ENCODE measurements at regions not wholly inside any gene's neighbourhood (a gene's known extent, or its start where the extent isn't known, plus 50 kb on each side); places are given as distances from the start of the nearest gene placed in this dataset.

DNA sequence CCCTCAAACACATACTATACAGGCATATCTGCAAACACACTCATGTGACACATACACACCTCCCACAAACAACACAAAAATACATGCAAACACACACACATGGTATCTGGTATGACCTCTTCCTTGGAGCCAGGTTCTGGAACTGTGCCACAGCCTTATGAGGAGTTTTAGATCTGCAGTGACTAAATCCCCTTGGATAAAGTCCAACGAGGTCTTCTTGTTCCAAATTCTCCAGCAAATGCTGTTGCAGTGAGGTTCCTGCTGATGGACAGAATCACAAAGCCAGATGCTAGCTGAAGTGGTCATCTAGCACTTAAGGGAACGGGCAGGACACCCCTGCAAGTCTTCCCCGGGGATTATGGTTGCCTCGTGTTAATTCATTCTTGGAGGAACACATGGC, 54.5 kb upstream of the DAPL1 start:
- H3K4me3 ChIP-seq (ENCODE audit: low read length): no peak overlapping the region
- DNase-seq (ENCODE audit: low read depth): peak; percentile 63

DNA sequence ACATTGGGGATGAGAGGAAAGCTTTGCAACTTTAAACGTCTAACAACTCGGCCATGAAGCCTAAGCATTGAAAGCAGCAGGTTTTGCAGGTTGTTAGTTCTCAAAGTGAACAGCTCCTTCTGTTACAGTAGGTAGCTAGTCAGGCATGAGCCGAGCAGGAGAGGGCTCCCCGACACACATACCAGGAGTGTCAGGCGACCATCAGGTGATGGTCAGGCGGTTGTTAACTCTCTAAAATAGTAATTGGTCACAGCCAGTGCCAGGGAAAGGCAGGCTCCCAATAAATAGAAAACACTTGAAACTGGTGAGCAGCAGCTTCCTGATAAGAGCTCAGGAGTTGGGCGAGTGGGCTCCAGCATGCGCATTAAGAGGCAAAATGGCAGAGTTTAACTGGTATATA, 53.5 kb upstream of the DAPL1 start:
- DNase-seq (ENCODE audit: low read depth): no peak
- no peak overlapping the region for H3K4me3 ChIP-seq (ENCODE audit: low read length)
- TF ChIP-seq, protein P1, sequence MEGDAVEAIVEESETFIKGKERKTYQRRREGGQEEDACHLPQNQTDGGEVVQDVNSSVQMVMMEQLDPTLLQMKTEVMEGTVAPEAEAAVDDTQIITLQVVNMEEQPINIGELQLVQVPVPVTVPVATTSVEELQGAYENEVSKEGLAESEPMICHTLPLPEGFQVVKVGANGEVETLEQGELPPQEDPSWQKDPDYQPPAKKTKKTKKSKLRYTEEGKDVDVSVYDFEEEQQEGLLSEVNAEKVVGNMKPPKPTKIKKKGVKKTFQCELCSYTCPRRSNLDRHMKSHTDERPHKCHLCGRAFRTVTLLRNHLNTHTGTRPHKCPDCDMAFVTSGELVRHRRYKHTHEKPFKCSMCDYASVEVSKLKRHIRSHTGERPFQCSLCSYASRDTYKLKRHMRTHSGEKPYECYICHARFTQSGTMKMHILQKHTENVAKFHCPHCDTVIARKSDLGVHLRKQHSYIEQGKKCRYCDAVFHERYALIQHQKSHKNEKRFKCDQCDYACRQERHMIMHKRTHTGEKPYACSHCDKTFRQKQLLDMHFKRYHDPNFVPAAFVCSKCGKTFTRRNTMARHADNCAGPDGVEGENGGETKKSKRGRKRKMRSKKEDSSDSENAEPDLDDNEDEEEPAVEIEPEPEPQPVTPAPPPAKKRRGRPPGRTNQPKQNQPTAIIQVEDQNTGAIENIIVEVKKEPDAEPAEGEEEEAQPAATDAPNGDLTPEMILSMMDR (IDR thresholded peaks at IDR 0.05; ENCODE audit: insufficient read depth, low read depth, low read length, missing control alignments): no peak

More for the DNA sequence above, 54.5 kb upstream of the DAPL1 start:
- TF ChIP-seq, protein P1 (IDR thresholded peaks at IDR 0.05; ENCODE audit: insufficient read depth, low read depth, low read length, missing control alignments): no peak

DNA sequence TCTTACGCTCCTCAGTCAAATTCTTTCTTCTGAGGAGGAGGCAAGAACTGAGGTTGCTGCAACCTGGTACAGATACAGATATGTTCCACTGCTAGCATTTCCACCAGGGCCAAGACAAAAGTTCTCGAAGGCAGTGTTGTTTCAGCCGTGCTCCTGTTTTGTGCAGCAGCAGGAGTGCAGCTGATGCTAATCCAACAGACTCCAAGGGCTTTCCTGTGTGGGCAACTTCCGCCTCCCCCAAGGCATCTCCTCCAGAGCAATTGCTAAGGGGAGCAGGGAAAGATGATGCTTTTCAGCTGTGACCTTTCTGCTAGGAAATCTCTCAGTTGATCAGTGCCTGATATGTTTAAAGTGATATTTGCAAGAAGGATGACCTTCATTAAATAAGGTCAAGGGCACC, 52.6 kb upstream of the DAPL1 start:
- DNase-seq (ENCODE audit: low read depth): no peak
- H3K4me3 ChIP-seq (ENCODE audit: low read length): no peak overlapping the region
- TF ChIP-seq, protein P1 (IDR thresholded peaks at IDR 0.05; ENCODE audit: insufficient read depth, low read depth, low read length, missing control alignments): no peak

DNA sequence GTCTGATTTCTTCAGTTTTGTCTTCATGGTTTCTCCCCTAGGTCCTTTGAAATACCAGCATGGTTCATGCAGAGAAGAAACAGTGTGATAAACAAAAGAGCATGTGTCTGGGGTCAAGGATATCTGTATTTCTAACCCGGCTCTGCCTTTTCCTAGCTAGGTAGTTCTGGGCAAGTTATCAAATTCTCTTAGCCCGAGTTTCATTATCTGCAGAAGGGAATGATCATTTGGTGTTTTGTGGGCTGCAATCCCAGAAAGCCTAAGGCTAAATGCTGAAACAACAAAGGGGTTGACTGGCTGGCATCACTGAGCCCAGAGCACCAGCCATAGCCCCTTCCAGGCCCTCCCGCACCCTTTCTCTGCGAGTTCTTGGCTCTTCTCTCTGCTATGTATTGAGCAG, 51.7 kb upstream of the DAPL1 start:
- no peak overlapping the region for H3K4me3 ChIP-seq (ENCODE audit: low read length)
- TF ChIP-seq, protein P1 (IDR thresholded peaks at IDR 0.05; ENCODE audit: insufficient read depth, low read depth, low read length, missing control alignments): no peak
- no peak for DNase-seq (ENCODE audit: low read depth)

DNA sequence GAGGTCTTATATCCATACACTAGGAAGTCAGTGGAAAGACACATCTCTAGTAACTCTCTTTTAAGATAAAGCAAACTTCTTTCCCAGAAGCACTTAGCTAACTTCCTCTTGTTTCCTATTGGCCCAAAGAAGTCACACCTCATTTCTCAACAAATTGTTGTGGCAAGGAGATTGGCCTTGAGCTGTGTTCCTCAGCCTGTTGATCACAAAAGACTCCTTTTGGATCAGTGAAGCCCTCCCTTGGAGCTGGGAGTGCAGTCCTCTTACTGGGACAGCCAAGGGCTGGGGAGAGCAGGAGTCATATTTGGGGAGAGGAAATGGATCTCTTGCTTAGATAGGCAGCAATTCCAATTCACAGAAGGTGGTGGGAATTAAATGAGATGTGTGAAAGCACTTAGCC, 51.2 kb upstream of the DAPL1 start:
- TF ChIP-seq, protein P1 (IDR thresholded peaks at IDR 0.05; ENCODE audit: insufficient read depth, low read depth, low read length, missing control alignments): no peak
- H3K4me3 ChIP-seq (ENCODE audit: low read length): no peak overlapping the region
- DNase-seq (ENCODE audit: low read depth): no peak

DNA sequence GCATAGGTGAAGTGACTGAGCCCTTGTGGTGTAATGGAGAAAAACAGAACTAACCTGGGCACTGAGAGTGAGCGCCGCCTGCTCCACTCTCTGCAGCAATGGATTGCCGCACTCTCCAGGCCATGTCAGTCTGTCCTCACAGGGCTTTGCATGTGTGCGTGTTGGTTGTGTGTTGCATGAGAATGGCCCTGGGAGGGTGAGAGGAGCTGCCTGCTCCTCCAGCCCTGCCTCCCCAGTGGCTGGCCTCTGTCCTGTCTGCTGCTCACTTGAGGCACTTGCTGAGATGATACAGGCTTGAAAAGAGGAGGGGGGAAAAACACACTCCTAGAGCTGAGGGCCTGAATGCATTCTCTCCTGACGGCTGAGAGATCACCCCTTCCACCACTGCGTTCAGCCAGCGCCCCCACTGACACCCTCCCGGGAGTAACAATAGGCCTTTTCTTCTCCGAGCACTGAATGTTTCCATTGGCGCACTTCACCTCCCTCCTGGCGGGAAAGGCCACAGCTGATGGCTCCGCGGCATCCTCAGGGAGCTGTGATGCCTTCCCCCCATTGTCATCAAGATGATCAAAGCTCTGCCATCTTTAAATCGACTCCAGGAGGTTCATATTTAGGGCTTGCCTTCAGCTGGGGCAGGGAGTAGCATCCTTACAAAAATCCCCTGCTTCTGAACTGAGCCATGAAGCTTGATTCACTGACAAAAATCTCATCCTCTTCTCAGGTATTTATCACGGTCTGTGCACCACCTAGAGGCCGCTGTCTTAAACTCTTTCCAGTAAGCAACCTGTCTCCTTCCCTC, 49.9 kb upstream of the DAPL1 start:
- TF ChIP-seq, protein P1 (IDR thresholded peaks at IDR 0.05; ENCODE audit: insufficient read depth, low read depth, low read length, missing control alignments): peak; percentile 78
- DNase-seq (ENCODE audit: low read depth): peak; percentile 80
- H3K4me3 ChIP-seq (ENCODE audit: low read length): no peak overlapping the region

Data from epithelial cell of esophagus (primary cell).